Naive B cell (primary cell): ENCODE measurements at regions not wholly inside any gene's neighbourhood (a gene's known extent, or its start where the extent isn't known, plus 50 kb on each side); places are given as distances from the start of the nearest gene placed in this dataset.

Experiments
- ATAC-seq, 2 donors: fragments of 150-1000 bp; cut with Tn5 transposase; 2 replicates each; pipeline ENCODE4 v1.10.0; 2021; ENCODE audit warnings: low read depth in 2 of 2, mild to moderate bottlenecking in 2 of 2, moderate library complexity in 2 of 2
- DNase-seq: peaks from one replicate; pipeline ENCODE4 v3.0.0; 2022
- H3K27ac Mint-ChIP-seq, 6 donors: one replicate each; pipeline ENCODE4 v1.8.0; 2020 to 2022; ENCODE audit warnings: mild to moderate bottlenecking in 6 of 6, mixed read lengths in 6 of 6, moderate library complexity in 5 of 6, inconsistent platforms in 2 of 6
- H3K27me3 Mint-ChIP-seq, 3 donors: one replicate each; pipeline ENCODE4 v1.8.0; 2021 to 2022; ENCODE audit warnings: mixed read lengths in 3 of 3, mild to moderate bottlenecking in 1 of 3
- H3K36me3 Mint-ChIP-seq, 2 donors: one replicate each; pipeline ENCODE4 v1.8.0; 2020 to 2022; ENCODE audit warnings: mixed read lengths in 2 of 2, inconsistent platforms in 1 of 2, mild to moderate bottlenecking in 1 of 2
- H3K4me1 Mint-ChIP-seq, 3 donors: one replicate each; pipeline ENCODE4 v1.8.0; 2020 to 2022; ENCODE audit warnings: mixed read lengths in 3 of 3, inconsistent platforms in 1 of 3, mild to moderate bottlenecking in 1 of 3, moderate library complexity in 1 of 3
- H3K4me3 Mint-ChIP-seq, 8 donors: one replicate each; pipeline ENCODE4 v1.8.0; 2020 to 2022; ENCODE audit warnings: mild to moderate bottlenecking in 8 of 8, mixed read lengths in 8 of 8, moderate library complexity in 8 of 8, inconsistent platforms in 2 of 8
- H3K9me3 Mint-ChIP-seq, 7 donors: one replicate each; pipeline ENCODE4 v1.8.0; 2020 to 2022; ENCODE audit warnings: mixed read lengths in 7 of 7, mild to moderate bottlenecking in 5 of 7, inconsistent platforms in 2 of 7, moderate library complexity in 1 of 7

GRCh38 chr17:79211061-79211770, 136.6 kb downstream of the ENGASE start:
- ATAC-seq (no peak), DNase-seq (no peak)
- Mint-ChIP-seq H3K27ac (no peak overlapping the region), H3K27me3 (peaks cover 25 to 71% (median 58%) of the 10 kb centered on the region in 3 donors), H3K36me3 (no peaks in the 10 kb centered on the region), H3K9me3 (no peaks in the 10 kb centered on the region), H3K4me3 (no peak overlapping the region), H3K4me1 (peaks cover 0 to 4% (median 0%) of the 10 kb centered on the region in 3 donors)

GRCh38 chr17:79210638-79211037, 136.0 kb downstream of the ENGASE start:
- H3K4me1 Mint-ChIP-seq = peaks cover 0 to 4% (median 0%) of the 10 kb centered on the region in 3 donors
- no peaks in the 10 kb centered on the region for H3K36me3 Mint-ChIP-seq
- H3K9me3 Mint-ChIP-seq = no peaks in the 10 kb centered on the region
- DNase-seq = no peak
- no peak for ATAC-seq
- no peak overlapping the region for H3K4me3 Mint-ChIP-seq
- H3K27me3 Mint-ChIP-seq = peaks cover 25 to 71% (median 57%) of the 10 kb centered on the region in 3 donors
- H3K27ac Mint-ChIP-seq = no peak overlapping the region

GRCh38 chr17:79207960-79208359, 133.3 kb downstream of the ENGASE start:
- Mint-ChIP-seq H3K4me3 (no peak overlapping the region), H3K36me3 (no peaks in the 10 kb centered on the region), H3K9me3 (no peaks in the 10 kb centered on the region), H3K27ac (no peak overlapping the region), H3K27me3 (peaks cover 20 to 51% (median 36%) of the 10 kb centered on the region in 3 donors), H3K4me1 (peaks cover 0 to 2% (median 1%) of the 10 kb centered on the region in 3 donors)
- DNase-seq (no peak), ATAC-seq (no peak)

- DNase-seq (no peak), ATAC-seq (no peak)
- Mint-ChIP-seq H3K9me3 (no peaks in the 10 kb centered on the region), H3K4me3 (no peak overlapping the region), H3K27ac (no peak overlapping the region), H3K27me3 (peaks cover 20 to 62% (median 27%) of the 10 kb centered on the region in 3 donors), H3K4me1 (peaks cover 0 to 5% (median 3%) of the 10 kb centered on the region in 3 donors), H3K36me3 (no peaks in the 10 kb centered on the region)
Observed at GRCh38 chr17:79205688-79206205, 131.1 kb downstream of the ENGASE start.

GRCh38 chr17:79204261-79204660, 129.6 kb downstream of the ENGASE start:
- Mint-ChIP-seq H3K27me3 (peaks cover 15 to 57% (median 27%) of the 10 kb centered on the region in 3 donors), H3K36me3 (no peaks in the 10 kb centered on the region), H3K4me3 (no peak overlapping the region), H3K4me1 (peaks cover 0 to 5% (median 3%) of the 10 kb centered on the region in 3 donors), H3K27ac (peak overlapping the region in 1 of 6 donors; percentile 51), H3K9me3 (no peaks in the 10 kb centered on the region)
- DNase-seq (no peak), ATAC-seq (no peak)

- Mint-ChIP-seq H3K27ac (peak overlapping the region in 1 of 6 donors; percentile 51), H3K9me3 (no peaks in the 10 kb centered on the region), H3K4me3 (no peak overlapping the region), H3K4me1 (peaks cover 0 to 5% (median 3%) of the 10 kb centered on the region in 3 donors), H3K27me3 (peaks cover 15 to 54% (median 33%) of the 10 kb centered on the region in 3 donors), H3K36me3 (no peaks in the 10 kb centered on the region)
- no peak for ATAC-seq
- no peak for DNase-seq
Observed at GRCh38 chr17:79203657-79204056, 129.0 kb downstream of the ENGASE start.

GRCh38 chr17:79203016-79203415, 128.4 kb downstream of the ENGASE start:
- no peak for DNase-seq
- H3K4me3 Mint-ChIP-seq = no peak overlapping the region
- H3K27ac Mint-ChIP-seq = no peak overlapping the region
- H3K4me1 Mint-ChIP-seq = peaks cover 0 to 5% (median 3%) of the 10 kb centered on the region in 3 donors
- H3K36me3 Mint-ChIP-seq = no peaks in the 10 kb centered on the region
- ATAC-seq = no peak
- H3K27me3 Mint-ChIP-seq = peaks cover 15 to 53% (median 40%) of the 10 kb centered on the region in 3 donors
- no peaks in the 10 kb centered on the region for H3K9me3 Mint-ChIP-seq

- H3K27ac Mint-ChIP-seq = no peak overlapping the region
- H3K4me3 Mint-ChIP-seq = no peak overlapping the region
- H3K4me1 Mint-ChIP-seq = peaks cover 0 to 5% (median 3%) of the 10 kb centered on the region in 3 donors
- ATAC-seq = no peak
- no peaks in the 10 kb centered on the region for H3K9me3 Mint-ChIP-seq
- no peak for DNase-seq
- no peaks in the 10 kb centered on the region for H3K36me3 Mint-ChIP-seq
- peaks cover 10 to 48% (median 36%) of the 10 kb centered on the region in 3 donors for H3K27me3 Mint-ChIP-seq
Observed at GRCh38 chr17:79202480-79202879, 127.9 kb downstream of the ENGASE start.

GRCh38 chr17:79201536-79202227, 127.1 kb downstream of the ENGASE start:
- Mint-ChIP-seq H3K27me3 (peaks cover 10 to 44% (median 44%) of the 10 kb centered on the region in 3 donors), H3K4me3 (no peak overlapping the region), H3K4me1 (peaks cover 0 to 5% (median 3%) of the 10 kb centered on the region in 3 donors), H3K36me3 (no peaks in the 10 kb centered on the region), H3K27ac (peak overlapping the region in 1 of 6 donors; percentile 15), H3K9me3 (no peaks in the 10 kb centered on the region)
- ATAC-seq = no peak
- DNase-seq = no peak

- ATAC-seq = no peak
- Mint-ChIP-seq H3K4me1 (peaks cover 0 to 5% (median 3%) of the 10 kb centered on the region in 3 donors), H3K36me3 (no peaks in the 10 kb centered on the region), H3K4me3 (no peak overlapping the region), H3K27ac (peak overlapping the region in 1 of 6 donors; percentile 37), H3K27me3 (peaks cover 7 to 49% (median 38%) of the 10 kb centered on the region in 3 donors), H3K9me3 (no peaks in the 10 kb centered on the region)
- no peak for DNase-seq
Observed at GRCh38 chr17:79201119-79201518, 126.5 kb downstream of the ENGASE start.

- H3K36me3 Mint-ChIP-seq = no peaks in the 10 kb centered on the region
- no peak for ATAC-seq
- DNase-seq = no peak
- H3K27me3 Mint-ChIP-seq = peaks cover 24 to 63% (median 35%) of the 10 kb centered on the region in 3 donors
- H3K9me3 Mint-ChIP-seq = no peaks in the 10 kb centered on the region
- H3K4me3 Mint-ChIP-seq = no peak overlapping the region
- H3K4me1 Mint-ChIP-seq = no peaks in the 10 kb centered on the region
- H3K27ac Mint-ChIP-seq = no peak overlapping the region
Observed at GRCh38 chr17:79196913-79197312, 122.3 kb downstream of the ENGASE start.

GRCh38 chr17:79192503-79193351, 118.1 kb downstream of the ENGASE start:
- no peak overlapping the region for H3K4me3 Mint-ChIP-seq

More at GRCh38 chr17:79192503-79193351, 118.1 kb downstream of the ENGASE start:
- ATAC-seq (no peak), DNase-seq (no peak)
- peaks cover 36 to 74% (median 47%) of the 10 kb centered on the region in 3 donors for H3K27me3 Mint-ChIP-seq
- H3K27ac Mint-ChIP-seq = no peak overlapping the region
- no peaks in the 10 kb centered on the region for H3K4me1 Mint-ChIP-seq
- H3K9me3 Mint-ChIP-seq = no peaks in the 10 kb centered on the region
- H3K36me3 Mint-ChIP-seq = no peaks in the 10 kb centered on the region
